H1 (cell line): ENCODE measurements at regions not wholly inside any gene's neighbourhood (a gene's known extent, or its start where the extent isn't known, plus 50 kb on each side); places are given as distances from the start of the nearest gene placed in this dataset.

ENCODE experiments used
- CTCF ChIA-PET: fragments of 300-600 bp; sonication (Branson Sonifier 250); formaldehyde crosslinking; loops from one replicate; lab custom pipeline; 2021; ENCODE audit not compliant: partially characterized antibody; lab: Charles Lee
- POLR2A ChIA-PET: fragments of 300-600 bp; sonication (Branson Sonifier 250); formaldehyde crosslinking; loops from one replicate; lab custom pipeline; 2021; ENCODE audit warnings: inconsistent platforms; ENCODE audit not compliant: partially characterized antibody; lab: Charles Lee
- DNase-seq, 2 experiments: peaks; one replicate each; pipeline versions ENCODE4 v3.0.0 to v3.0.0-alpha.2; 2010 to 2022; ENCODE audit warnings: low spot score in 2 of 2, low read depth in 1 of 2, mixed read lengths in 1 of 2
- FAIRE-seq: peaks from 2 replicates; lab custom pipeline; 2011; peaks lifted over from hg19 to GRCh38; lab: Jason Lieb, UNC
- H2AFZ ChIP-seq: 2 replicates; pipeline ENCODE4 v1.8.1; 2012; ENCODE audit warnings: low read length, inconsistent platforms
- H2AK5ac ChIP-seq: 2 replicates; pipeline ENCODE4 v1.6.1; 2013; ENCODE audit warnings: low read depth, low read length
- H2BK120ac ChIP-seq: replicated peaks from 2 replicates; pipeline ENCODE3; 2013; ENCODE audit warnings: low read depth, low read length, inconsistent platforms
- H2BK12ac ChIP-seq: 2 replicates; pipeline ENCODE4 v1.6.1; 2013; ENCODE audit warnings: low read depth, low read length
- H2BK15ac ChIP-seq: 2 replicates; pipeline ENCODE4 v1.6.1; 2013; ENCODE audit warnings: low read length
- H2BK20ac ChIP-seq: 2 replicates; pipeline ENCODE4 v1.6.1; 2013; ENCODE audit warnings: low read length
- H2BK5ac ChIP-seq: 2 replicates; pipeline ENCODE4 v1.6.1; 2013; ENCODE audit warnings: low read depth, low read length
- H3K14ac ChIP-seq: 2 replicates; pipeline ENCODE4 v1.6.1; 2013; ENCODE audit warnings: inconsistent platforms; ENCODE audit not compliant: insufficient read length
- H3K18ac ChIP-seq: 2 replicates; pipeline ENCODE4 v1.6.1; 2013; ENCODE audit warnings: low read length; ENCODE audit errors: extremely low read depth
- H3K23ac ChIP-seq: 2 replicates; pipeline ENCODE4 v1.6.1; 2013; ENCODE audit warnings: inconsistent platforms; ENCODE audit not compliant: insufficient read length
- H3K23me2 ChIP-seq: 2 replicates; pipeline ENCODE4 v1.6.1; 2013; ENCODE audit warnings: low read depth, low read length
- H3K27ac ChIP-seq: 2 replicates; pipeline ENCODE4 v1.6.1; 2011; ENCODE audit warnings: low read depth, low read length, inconsistent platforms
- H3K27me3 ChIP-seq, 4 experiments: replicated peaks in 1 of 4; 1 replicate in 1 of 4; 2 replicates in 3 of 4; pipeline versions ENCODE4 v1.6.1 to v1.8.1; 2011 to 2013; ENCODE audit warnings: low read length in 3 of 4, mild to moderate bottlenecking in 3 of 4, inconsistent platforms in 2 of 4, mixed read lengths in 2 of 4, moderate library complexity in 1 of 4; ENCODE audit not compliant: control insufficient read depth in 3 of 4, insufficient read depth in 3 of 4; ENCODE audit errors: extremely low read depth in 1 of 4
- H3K36me3 ChIP-seq, 4 experiments: 2 replicates each; pipeline versions ENCODE4 v1.6.1 to v1.8.1; 2011 to 2013; ENCODE audit warnings: mild to moderate bottlenecking in 4 of 4, low read length in 3 of 4, moderate library complexity in 2 of 4, control low read depth in 1 of 4, inconsistent platforms in 1 of 4; ENCODE audit not compliant: insufficient read depth in 4 of 4, control insufficient read depth in 2 of 4
- H3K4ac ChIP-seq: replicated peaks from 2 replicates; pipeline ENCODE3; 2013; ENCODE audit warnings: low read length, low read depth, mixed read lengths, inconsistent platforms; ENCODE audit not compliant: insufficient read length
- H3K4me1 ChIP-seq, 4 experiments: replicated peaks in 1 of 4; 1 replicate in 1 of 4; 2 replicates in 3 of 4; pipeline versions ENCODE4 v1.6.1 to v1.8.1; 2011 to 2013; ENCODE audit warnings: low read length in 3 of 4, inconsistent platforms in 2 of 4, mixed read lengths in 1 of 4; ENCODE audit not compliant: insufficient read depth in 4 of 4, control insufficient read depth in 3 of 4
- H3K4me2 ChIP-seq, 2 experiments: 2 replicates each; pipeline versions ENCODE4 v1.6.1 to v1.8.1; 2011 to 2013; ENCODE audit warnings: low read depth in 2 of 2, low read length in 2 of 2, control low read depth in 1 of 2, inconsistent platforms in 1 of 2, mild to moderate bottlenecking in 1 of 2; ENCODE audit not compliant: insufficient read depth in 1 of 2
- H3K4me3 ChIP-seq, 4 experiments: fragments of 200-600, 300-600 bp in 1 of 4; sonication (generic), shearing (Covaris generic), sonication (Bioruptor Twin) in 1 of 4; 2 replicates each; pipeline versions ENCODE4 v1.5.1 to v1.8.1; 2011 to 2016; ENCODE audit warnings: low read length in 4 of 4, low read depth in 3 of 4, control low read depth in 2 of 4, inconsistent platforms in 2 of 4, mild to moderate bottlenecking in 2 of 4, mixed read lengths in 1 of 4, moderate library complexity in 1 of 4; ENCODE audit not compliant: insufficient read depth in 2 of 4; ENCODE audit errors: extremely low read depth in 1 of 4
- H3K56ac ChIP-seq: replicated peaks from 2 replicates; pipeline ENCODE3; 2013; ENCODE audit warnings: low read depth, mild to moderate bottlenecking, mixed read lengths, low read length, inconsistent platforms; ENCODE audit not compliant: insufficient read length
- H3K79me1 ChIP-seq: 2 replicates; pipeline ENCODE4 v1.6.1; 2013; ENCODE audit warnings: low read depth, low read length, control low read depth
- H3K79me2 ChIP-seq, 2 experiments: 2 replicates each; pipeline versions ENCODE4 v1.6.1 to v1.8.1; 2012 to 2013; ENCODE audit warnings: low read length in 2 of 2, mild to moderate bottlenecking in 2 of 2, inconsistent platforms in 1 of 2; ENCODE audit not compliant: insufficient read depth in 2 of 2, control insufficient read depth in 1 of 2
- H3K9ac ChIP-seq, 4 experiments: replicated peaks in 1 of 4; 1 replicate in 1 of 4; 2 replicates in 3 of 4; pipeline versions ENCODE4 v1.6.1 to v1.8.1; 2011 to 2013; ENCODE audit warnings: low read depth in 3 of 4, low read length in 3 of 4, control low read depth in 2 of 4, mild to moderate bottlenecking in 2 of 4, moderate library complexity in 2 of 4, inconsistent platforms in 1 of 4; ENCODE audit errors: extremely low read depth in 1 of 4
- H3K9me3 ChIP-seq, 2 experiments: 2 replicates each; pipeline versions ENCODE4 v1.6.1 to v1.8.1; 2012 to 2013; ENCODE audit warnings: mild to moderate bottlenecking in 2 of 2, moderate library complexity in 2 of 2, control low read depth in 1 of 2, inconsistent platforms in 1 of 2, low read depth in 1 of 2, low read length in 1 of 2, mixed read lengths in 1 of 2; ENCODE audit not compliant: insufficient read depth in 2 of 2
- H4K20me1 ChIP-seq, 2 experiments: replicated peaks in 1 of 2; 2 replicates each; pipeline versions ENCODE3 to v1.8.1; 2011 to 2013; ENCODE audit warnings: inconsistent platforms in 2 of 2, low read length in 2 of 2, mild to moderate bottlenecking in 1 of 2; ENCODE audit not compliant: insufficient read depth in 2 of 2, control insufficient read depth in 1 of 2
- H4K5ac ChIP-seq: 2 replicates; pipeline ENCODE4 v1.6.1; 2013; ENCODE audit warnings: low read length, low read depth, mixed read lengths, inconsistent platforms; ENCODE audit not compliant: insufficient read length
- H4K8ac ChIP-seq: 2 replicates; pipeline ENCODE4 v1.8.0; 2013; ENCODE audit warnings: mild to moderate bottlenecking, moderate library complexity, low read length, inconsistent platforms; ENCODE audit not compliant: insufficient read depth; ENCODE audit errors: extremely low read depth
- H4K91ac ChIP-seq: replicated peaks from 2 replicates; pipeline ENCODE3; 2013; ENCODE audit warnings: low read length, mixed read lengths, inconsistent platforms; ENCODE audit not compliant: insufficient read length
- CTCF ChIP-seq, 3 experiments: IDR thresholded peaks; 1 replicate in 2 of 3; 2 replicates in 1 of 3; pipeline versions ENCODE4 v1.5.1 to v1.6.1; 2011; ENCODE audit warnings: low read length in 3 of 3, mild to moderate bottlenecking in 3 of 3, inconsistent platforms in 2 of 3, low read depth in 1 of 3, moderate library complexity in 1 of 3; ENCODE audit not compliant: insufficient read depth in 1 of 3; ENCODE audit errors: control extremely low read depth in 1 of 3
- HDAC2 ChIP-seq, 2 experiments: fragments of 300-600 bp in 1 of 2; sonication (generic) in 1 of 2; IDR thresholded peaks; 2 replicates each; pipeline ENCODE4 v1.6.1; 2011 to 2012; ENCODE audit warnings: low read depth in 2 of 2, low read length in 2 of 2, mild to moderate bottlenecking in 2 of 2, moderate library complexity in 2 of 2, borderline replicate concordance in 1 of 2, inconsistent platforms in 1 of 2
- RAD21 ChIP-seq, 2 experiments: IDR thresholded peaks in 1 of 2; conservative IDR thresholded peaks in 1 of 2; 2 replicates each; pipeline ENCODE4 v1.6.1; 2011; ENCODE audit warnings: low read depth in 2 of 2, low read length in 2 of 2, improper control_type of control experiment in 1 of 2, inconsistent platforms in 1 of 2, mild to moderate bottlenecking in 1 of 2, moderate library complexity in 1 of 2
- SP2 ChIP-seq: IDR thresholded peaks from 2 replicates; pipeline ENCODE4 v1.6.1; 2012; ENCODE audit warnings: mild to moderate bottlenecking, low read length, inconsistent platforms
- TCF12 ChIP-seq: IDR thresholded peaks from 2 replicates; pipeline ENCODE4 v1.6.1; 2011; ENCODE audit warnings: low read depth, mild to moderate bottlenecking, low read length
- YY1 ChIP-seq: IDR thresholded peaks from 2 replicates; pipeline ENCODE4 v1.6.1; 2011; ENCODE audit warnings: low read depth, mild to moderate bottlenecking, low read length
- WGBS, 2 experiments: shearing (Covaris generic) in 1 of 2; methylation state at CpG; one replicate each; pipeline versions ENCODE4 v1.1.6 to v1.1.7; 2013 to 2015; ENCODE audit warnings: low lambda C conversion rate in 2 of 2, mixed read lengths in 2 of 2, inconsistent platforms in 1 of 2, low coverage in 1 of 2, missing lambda C conversion rate in 1 of 2; ENCODE audit not compliant: insufficient replicate concordance in 2 of 2, insufficient coverage in 1 of 2, insufficient read length in 1 of 2; ENCODE audit errors: extremely low coverage in 1 of 2, missing lambda C conversion rate in 1 of 2; 5-methylcytosine and 5-hydroxymethylcytosine counted together
- TF ChIP-seq, protein P1 (sequence below): IDR thresholded peaks from 2 replicates; pipeline ENCODE4 v1.6.1; 2011; ENCODE audit warnings: low read depth, mild to moderate bottlenecking, low read length; ENCODE audit not compliant: insufficient read depth
- TF ChIP-seq, protein P2 (sequence below): IDR thresholded peaks from 2 replicates; pipeline ENCODE4 v1.6.1; 2012; ENCODE audit warnings: inconsistent platforms

GRCh38 chr4:91684955-91685354 is 618.8 kb upstream of the GRID2 start:
- no peak overlapping the region for H2BK20ac ChIP-seq
- H2BK120ac ChIP-seq = no peak overlapping the region
- no peaks in the 10 kb centered on the region for H3K79me1 ChIP-seq
- no peaks in the 10 kb centered on the region for H3K4me1 ChIP-seq
- H3K79me2 ChIP-seq = no peaks in the 10 kb centered on the region
- ChIA-PET POLR2A (no interaction called here), CTCF (no interaction called here)
- H2BK15ac ChIP-seq = no peak overlapping the region
- H4K8ac ChIP-seq = no peak overlapping the region
- H3K36me3 ChIP-seq = no peaks in the 10 kb centered on the region
- no peak overlapping the region for H3K4ac ChIP-seq
- H2BK5ac ChIP-seq = no peak overlapping the region
- no peak overlapping the region for H3K4me3 ChIP-seq
- WGBS, 2 experiments = 80% methylated on average over 1 of the region's 1 CpG; no CpG with 5 or more reads in 1 of the 2 experiments
- FAIRE-seq = no peak
- no peak overlapping the region for H3K9ac ChIP-seq
- no peak overlapping the region for H3K14ac ChIP-seq
- no peak overlapping the region for H2AFZ ChIP-seq
- H2AK5ac ChIP-seq = no peak overlapping the region
- no peak overlapping the region for H3K4me2 ChIP-seq
- H4K20me1 ChIP-seq = no peaks in the 10 kb centered on the region
- H3K23ac ChIP-seq = no peak overlapping the region
- no peak for DNase-seq
- H3K27ac ChIP-seq = no peak overlapping the region
- no peaks in the 10 kb centered on the region for H3K23me2 ChIP-seq
- no peaks in the 10 kb centered on the region for H3K9me3 ChIP-seq
- H4K91ac ChIP-seq = no peak overlapping the region
- H4K5ac ChIP-seq = no peak overlapping the region
- no peak overlapping the region for H3K18ac ChIP-seq
- no peak overlapping the region for H2BK12ac ChIP-seq
- no peaks in the 10 kb centered on the region for H3K27me3 ChIP-seq
- no peak overlapping the region for H3K56ac ChIP-seq
- TF ChIP-seq, protein P1, sequence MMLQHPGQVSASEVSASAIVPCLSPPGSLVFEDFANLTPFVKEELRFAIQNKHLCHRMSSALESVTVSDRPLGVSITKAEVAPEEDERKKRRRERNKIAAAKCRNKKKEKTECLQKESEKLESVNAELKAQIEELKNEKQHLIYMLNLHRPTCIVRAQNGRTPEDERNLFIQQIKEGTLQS = no peak
- TF ChIP-seq, protein P2, sequence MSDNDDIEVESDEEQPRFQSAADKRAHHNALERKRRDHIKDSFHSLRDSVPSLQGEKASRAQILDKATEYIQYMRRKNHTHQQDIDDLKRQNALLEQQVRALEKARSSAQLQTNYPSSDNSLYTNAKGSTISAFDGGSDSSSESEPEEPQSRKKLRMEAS = no peak
- TF ChIP-seq YY1 (no peak), TCF12 (no peak), CTCF (IDR thresholded peaks at IDR 0.05; ENCODE audit: control extremely low read depth in 1 of 3, insufficient read depth in 1 of 3, low read depth in 1 of 3, low read length in 3 of 3) (no peak), RAD21 (IDR thresholded peaks at IDR 0.05 in 1 of 2, conservative IDR thresholded peaks at IDR 0.05 in 1 of 2; ENCODE audit: low read depth in 2 of 2, low read length in 2 of 2) (no peak), HDAC2 (IDR thresholded peaks at IDR 0.05; ENCODE audit: borderline replicate concordance in 1 of 2, low read depth in 2 of 2, low read length in 2 of 2) (no peak), SP2 (no peak)
- TF ChIP-seq, all 59 proteins: peak for 0
